ENCODE measurements at regions not wholly inside any gene's neighbourhood (a gene's known extent, or its start where the extent isn't known, plus 50 kb on each side); places are given as distances from the start of the nearest gene placed in this dataset.
"Not testable (repeated sequence)": the region's sequence is repeated elsewhere in the genome, so short reads cannot be mapped to it uniquely, and the experiment has no call there.

DNA sequence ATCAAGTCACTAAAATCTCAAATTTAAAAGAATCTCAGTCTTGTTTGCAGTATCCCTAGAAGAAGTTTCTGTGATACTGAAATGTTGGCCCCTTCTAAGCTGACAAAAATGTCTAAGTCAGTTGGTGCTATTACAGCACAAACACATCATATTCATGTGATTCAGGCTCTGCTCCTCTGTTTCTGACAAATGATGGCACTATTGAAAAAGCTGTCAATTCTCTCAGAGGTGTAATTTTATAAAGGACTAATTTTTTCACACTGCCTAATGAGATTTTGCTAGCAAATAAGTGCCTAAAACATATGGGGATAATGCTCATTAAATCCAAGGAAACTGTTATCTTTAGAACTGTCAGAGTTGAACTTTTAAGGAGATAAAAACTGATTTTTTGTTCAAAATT is 445.9 kb downstream of the DSC3 start:
- Histone ChIP-seq H3K27ac (no peak overlapping the region), H3K9me3 (no peaks in the 10 kb centered on the region), H3K27me3 (no peaks in the 10 kb centered on the region), H3K36me3 (no peaks in the 10 kb centered on the region), H3K4me1 (no peaks in the 10 kb centered on the region), H3K4me3 (no peak overlapping the region)
- DNase-seq (ENCODE audit: low spot score in 2 of 2) = no peak
- TF ChIP-seq POLR2A (IDR thresholded peaks at IDR 0.05) = no peak
- no peak for TF ChIP-seq EP300 (IDR thresholded peaks at IDR 0.05)
- TF ChIP-seq, protein P1, sequence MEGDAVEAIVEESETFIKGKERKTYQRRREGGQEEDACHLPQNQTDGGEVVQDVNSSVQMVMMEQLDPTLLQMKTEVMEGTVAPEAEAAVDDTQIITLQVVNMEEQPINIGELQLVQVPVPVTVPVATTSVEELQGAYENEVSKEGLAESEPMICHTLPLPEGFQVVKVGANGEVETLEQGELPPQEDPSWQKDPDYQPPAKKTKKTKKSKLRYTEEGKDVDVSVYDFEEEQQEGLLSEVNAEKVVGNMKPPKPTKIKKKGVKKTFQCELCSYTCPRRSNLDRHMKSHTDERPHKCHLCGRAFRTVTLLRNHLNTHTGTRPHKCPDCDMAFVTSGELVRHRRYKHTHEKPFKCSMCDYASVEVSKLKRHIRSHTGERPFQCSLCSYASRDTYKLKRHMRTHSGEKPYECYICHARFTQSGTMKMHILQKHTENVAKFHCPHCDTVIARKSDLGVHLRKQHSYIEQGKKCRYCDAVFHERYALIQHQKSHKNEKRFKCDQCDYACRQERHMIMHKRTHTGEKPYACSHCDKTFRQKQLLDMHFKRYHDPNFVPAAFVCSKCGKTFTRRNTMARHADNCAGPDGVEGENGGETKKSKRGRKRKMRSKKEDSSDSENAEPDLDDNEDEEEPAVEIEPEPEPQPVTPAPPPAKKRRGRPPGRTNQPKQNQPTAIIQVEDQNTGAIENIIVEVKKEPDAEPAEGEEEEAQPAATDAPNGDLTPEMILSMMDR (IDR thresholded peaks at IDR 0.05) = no peak
- TF ChIP-seq POLR2AphosphoS5 (IDR thresholded peaks at IDR 0.05) = no peak

DNA sequence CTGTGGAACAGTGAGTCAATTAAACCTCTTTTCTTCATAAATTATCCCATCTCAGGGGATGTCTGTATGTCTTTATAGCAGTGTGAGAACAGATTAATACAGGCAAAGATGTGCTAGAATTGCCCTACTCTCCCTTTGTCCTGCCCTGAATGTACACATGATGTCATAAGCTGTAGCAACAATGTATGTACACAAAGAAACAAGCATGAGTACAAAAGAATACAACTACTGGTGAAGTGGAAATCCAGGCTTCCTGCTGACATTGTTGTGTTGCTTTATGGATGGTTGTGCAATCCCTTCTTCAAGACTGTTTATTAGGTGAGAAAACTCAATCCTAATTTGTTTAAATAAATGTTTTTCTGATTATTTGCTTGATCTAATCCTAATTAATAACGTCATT is 446.6 kb downstream of the DSC3 start:
- no peaks in the 10 kb centered on the region for H3K36me3 ChIP-seq
- H3K4me3 ChIP-seq = no peak overlapping the region
- H3K27ac ChIP-seq = no peak overlapping the region
- no peaks in the 10 kb centered on the region for H3K9me3 ChIP-seq
- H3K4me1 ChIP-seq = no peaks in the 10 kb centered on the region
- 90% methylated on average over 1 of the region's 1 CpG for WGBS
- no peaks in the 10 kb centered on the region for H3K27me3 ChIP-seq
- TF ChIP-seq POLR2A (IDR thresholded peaks at IDR 0.05) (no peak), EP300 (IDR thresholded peaks at IDR 0.05) (no peak), POLR2AphosphoS5 (IDR thresholded peaks at IDR 0.05) (no peak)
- TF ChIP-seq, protein P1 (IDR thresholded peaks at IDR 0.05) = no peak
- no peak for DNase-seq (ENCODE audit: low spot score in 2 of 2)

DNA sequence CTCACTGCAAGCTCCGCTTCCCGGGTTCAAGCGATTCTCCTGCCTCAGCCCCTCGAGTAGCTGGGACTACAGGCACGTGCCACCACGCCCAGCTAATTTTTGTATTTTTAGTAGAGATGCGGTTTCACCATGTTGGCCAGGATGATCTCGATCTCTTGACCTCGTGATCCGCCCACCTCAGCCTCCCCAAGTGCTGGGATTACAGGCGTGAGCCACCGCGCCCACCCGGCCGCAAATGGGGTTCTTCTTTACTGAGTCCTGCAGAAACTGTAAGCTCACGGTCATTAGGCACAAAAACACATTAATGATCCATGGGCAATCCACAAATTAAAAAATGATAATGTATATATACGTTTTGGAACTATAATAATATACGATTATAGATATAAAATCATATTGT is 447.6 kb downstream of the DSC3 start:
- not testable (repeated sequence) for H3K9me3 ChIP-seq; H3K27ac ChIP-seq; DNase-seq (ENCODE audit: low spot score in 2 of 2); H3K27me3 ChIP-seq; H3K4me3 ChIP-seq; H3K36me3 ChIP-seq; H3K4me1 ChIP-seq
- WGBS = 92% methylated on average over 18 of the region's 18 CpGs

DNA sequence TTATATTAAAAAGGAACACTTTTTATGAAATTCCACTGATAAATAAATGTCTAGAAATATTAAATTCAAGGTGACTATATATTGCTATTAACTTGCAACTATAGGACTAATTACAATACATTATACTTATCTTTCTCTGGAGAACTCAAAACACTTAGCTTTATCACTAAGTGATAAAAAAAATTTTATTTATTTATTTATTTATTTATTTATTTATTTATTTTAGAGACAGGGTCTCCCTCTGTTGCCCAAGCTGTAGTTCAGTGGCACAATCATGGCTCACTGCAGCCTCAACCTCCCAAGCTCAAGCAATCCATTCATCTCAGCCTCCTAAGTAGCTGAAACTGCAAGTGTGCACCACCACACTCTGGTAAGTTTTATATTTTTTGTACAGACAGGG is 451.1 kb downstream of the DSC3 start:
- H3K36me3 ChIP-seq = no peaks in the 10 kb centered on the region
- no peaks in the 10 kb centered on the region for H3K9me3 ChIP-seq
- DNase-seq (ENCODE audit: low spot score in 2 of 2) = no peak
- no peak overlapping the region for H3K27ac ChIP-seq
- H3K4me3 ChIP-seq = no peak overlapping the region
- H3K27me3 ChIP-seq = no peaks in the 10 kb centered on the region
- H3K4me1 ChIP-seq = no peaks in the 10 kb centered on the region
- TF ChIP-seq, protein P1 (IDR thresholded peaks at IDR 0.05) = no peak
- TF ChIP-seq EP300 (IDR thresholded peaks at IDR 0.05) = no peak
- TF ChIP-seq POLR2AphosphoS5 (IDR thresholded peaks at IDR 0.05) = no peak
- no peak for TF ChIP-seq POLR2A (IDR thresholded peaks at IDR 0.05)

DNA sequence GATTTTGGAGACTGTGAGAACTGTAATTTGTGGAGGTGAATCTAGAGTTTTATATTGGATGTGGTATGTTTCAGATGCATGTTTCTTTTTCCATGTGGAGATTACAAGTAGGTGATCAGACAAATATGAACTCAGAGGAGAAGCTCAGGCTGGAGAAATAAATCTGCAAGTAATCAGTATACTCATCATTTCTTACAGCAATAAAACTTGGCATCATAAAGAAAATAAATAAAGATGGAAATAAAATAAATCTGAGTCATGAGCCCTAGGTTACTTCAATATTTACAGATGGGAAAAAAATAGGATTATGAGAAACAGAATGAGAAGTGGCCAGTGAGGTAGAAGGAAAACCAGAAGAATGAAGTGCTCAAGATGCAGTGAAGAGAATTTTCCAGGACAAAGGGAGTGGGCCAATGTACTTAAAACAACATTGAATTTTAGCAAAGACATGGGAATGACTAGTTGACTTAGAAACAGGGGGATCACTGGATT is 453.8 kb downstream of the DSC3 start:
- no peak for DNase-seq (ENCODE audit: low spot score in 2 of 2)
- no peak overlapping the region for H3K27ac ChIP-seq
- H3K9me3 ChIP-seq = no peaks in the 10 kb centered on the region
- no peak for TF ChIP-seq EP300 (IDR thresholded peaks at IDR 0.05)
- TF ChIP-seq POLR2A (IDR thresholded peaks at IDR 0.05) = no peak
- TF ChIP-seq, protein P1 (IDR thresholded peaks at IDR 0.05) = no peak
- no peak for TF ChIP-seq POLR2AphosphoS5 (IDR thresholded peaks at IDR 0.05)
- H3K36me3 ChIP-seq = no peaks in the 10 kb centered on the region
- no peaks in the 10 kb centered on the region for H3K4me1 ChIP-seq
- no peaks in the 10 kb centered on the region for H3K27me3 ChIP-seq
- no peak overlapping the region for H3K4me3 ChIP-seq

DNA sequence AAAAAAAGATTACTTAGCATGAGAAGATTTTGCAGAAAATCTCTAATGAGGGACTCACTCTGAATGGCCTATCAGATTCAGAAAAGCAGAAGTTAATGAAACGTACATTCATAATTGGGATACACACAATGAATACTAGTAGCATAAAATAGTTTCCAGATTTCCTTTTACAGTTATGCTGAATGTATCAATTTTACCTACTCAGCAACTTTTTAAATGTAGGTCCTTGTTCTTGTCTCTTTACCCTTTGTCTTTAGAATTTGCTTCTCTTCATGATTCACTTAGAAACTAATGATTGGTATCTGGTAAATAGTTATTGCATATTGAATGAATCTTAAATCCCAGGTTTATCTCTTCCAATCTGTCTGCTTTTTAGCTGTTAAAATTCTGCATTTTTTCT is 458.8 kb downstream of the DSC3 start:
- no peak for DNase-seq (ENCODE audit: low spot score in 2 of 2)
- Histone ChIP-seq H3K36me3 (no peaks in the 10 kb centered on the region), H3K27ac (no peak overlapping the region), H3K4me1 (no peaks in the 10 kb centered on the region), H3K9me3 (no peaks in the 10 kb centered on the region), H3K4me3 (no peak overlapping the region), H3K27me3 (no peaks in the 10 kb centered on the region)
- WGBS = 91% methylated on average over 1 of the region's 1 CpG
- TF ChIP-seq EP300 (IDR thresholded peaks at IDR 0.05) (no peak), POLR2A (IDR thresholded peaks at IDR 0.05) (no peak), POLR2AphosphoS5 (IDR thresholded peaks at IDR 0.05) (no peak)
- TF ChIP-seq, protein P1 (IDR thresholded peaks at IDR 0.05) = no peak
